Fibroblast of lung (primary cell): ENCODE measurements at regions not wholly inside any gene's neighbourhood (a gene's known extent, or its start where the extent isn't known, plus 50 kb on each side); places are given as distances from the start of the nearest gene placed in this dataset.

ENCODE experiments used
- CTCF ChIP-seq, 2 donors: IDR thresholded peaks in 1 of 2; conservative IDR thresholded peaks in 1 of 2; 1 replicate in 1 of 2; 2 replicates in 1 of 2; pipeline ENCODE4 v1.5.1; 2011 to 2012; ENCODE audit warnings: low read length in 2 of 2, control low read depth in 1 of 2, inconsistent platforms in 1 of 2, low read depth in 1 of 2, mild to moderate bottlenecking in 1 of 2
- EZH2 ChIP-seq: IDR thresholded peaks from 2 replicates; pipeline ENCODE4 v1.5.1; 2012; ENCODE audit warnings: low read length, control low read depth, mild to moderate bottlenecking; ENCODE audit errors: missing control alignments

- TF ChIP-seq EZH2 (no peak), CTCF (conservative IDR thresholded peaks at IDR 0.05 in 1 of 2, IDR thresholded peaks at IDR 0.05 in 1 of 2; ENCODE audit: low read depth in 1 of 2, low read length in 2 of 2) (no peak)
Measured at GRCh38 chr5:105663671-105664070, 2007.1 kb downstream of the EFNA5 start.
